HepG2 (cell line): ENCODE measurements at regions not wholly inside any gene's neighbourhood (a gene's known extent, or its start where the extent isn't known, plus 50 kb on each side); places are given as distances from the start of the nearest gene placed in this dataset.

Experiments
- ATAC-seq: fragments of 200-7000 bp; cut with Tn5 transposase; 3 replicates; pipeline ENCODE4 v1.9.1; 2020; ENCODE audit warnings: mild to moderate bottlenecking, moderate library complexity
- BruUV-seq: library from RNA; stranded (reverse); fragments of 400-500 nt; replicated peaks from 2 replicates; lab custom pipeline; 2021; lab: Mats Ljungman, UMichigan
- CTCF ChIA-PET: fragments of 300-600 bp; formaldehyde crosslinking; extraction: SDS; loops from one replicate; lab custom pipeline; 2021; ENCODE audit warnings: low total read pairs, inconsistent platforms, low intra/inter-chr PET ratio; lab: Yijun Ruan, JAX
- POLR2A ChIA-PET: fragments of 350-600 bp; sonication (Branson Sonifier 250); formaldehyde crosslinking; loops from one replicate; lab custom pipeline; 2020; ENCODE audit warnings: antibody characterized with exemption, inconsistent platforms; lab: Yijun Ruan, JAX
- DNase-seq: peaks from one replicate; pipeline ENCODE4 v3.0.0-alpha.2; 2015; ENCODE audit warnings: low spot score
- FAIRE-seq: peaks from 3 replicates; lab custom pipeline; 2011; peaks lifted over from hg19 to GRCh38; lab: Jason Lieb, UNC
- H2AFZ ChIP-seq: one replicate; pipeline ENCODE4 v1.6.1; 2011; ENCODE audit warnings: low read length, inconsistent platforms
- H3K27ac ChIP-seq: fragments of 300-600 bp; 3 replicates; pipeline ENCODE4 v1.8.0; 2011; ENCODE audit warnings: mixed run types, mild to moderate bottlenecking, mixed read lengths, low read length, inconsistent platforms; ENCODE audit not compliant: insufficient read depth; ENCODE audit errors: extremely low read length
- H3K27me3 ChIP-seq, 2 experiments: fragments of 200-600 bp in 1 of 2; 2 replicates in 1 of 2; 3 replicates in 1 of 2; pipeline versions ENCODE4 v1.6.0 to v1.8.0; 2011; ENCODE audit warnings: low read length in 2 of 2, mild to moderate bottlenecking in 2 of 2, moderate library complexity in 2 of 2, inconsistent platforms in 1 of 2; ENCODE audit not compliant: insufficient read depth in 2 of 2, control insufficient read depth in 1 of 2
- H3K36me3 ChIP-seq, 2 experiments: fragments of 200-600 bp in 1 of 2; replicated peaks in 1 of 2; 2 replicates in 1 of 2; 3 replicates in 1 of 2; pipeline versions ENCODE4 v1.5.1 to v1.8.0; 2011; ENCODE audit warnings: low read length in 2 of 2, inconsistent platforms in 1 of 2; ENCODE audit not compliant: insufficient read depth in 2 of 2, control insufficient read depth in 1 of 2
- H3K4me1 ChIP-seq: 2 replicates; pipeline ENCODE4 v1.5.1; 2012; ENCODE audit warnings: low read length, inconsistent platforms; ENCODE audit not compliant: insufficient read depth
- H3K4me2 ChIP-seq: 2 replicates; pipeline ENCODE4 v1.6.0; 2011; ENCODE audit warnings: low read depth, low read length, inconsistent platforms
- H3K4me3 ChIP-seq, 3 experiments: fragments of 200-600 bp in 1 of 3; sonication (generic), shearing (Covaris generic) in 1 of 3; replicated peaks in 1 of 3; 2 replicates each; pipeline ENCODE4 v1.5.1; 2011 to 2016; ENCODE audit warnings: low read length in 3 of 3, inconsistent platforms in 2 of 3, low read depth in 2 of 3, mild to moderate bottlenecking in 2 of 3, control low read depth in 1 of 3, mixed read lengths in 1 of 3; ENCODE audit not compliant: insufficient read depth in 1 of 3
- H3K79me2 ChIP-seq: one replicate; pipeline ENCODE4 v1.6.1; 2011; ENCODE audit warnings: low read length, inconsistent platforms; ENCODE audit not compliant: insufficient read depth
- H3K9ac ChIP-seq: 2 replicates; pipeline ENCODE4 v1.6.0; 2011; ENCODE audit warnings: mild to moderate bottlenecking, low read depth, low read length, inconsistent platforms; ENCODE audit not compliant: insufficient read depth
- H3K9me3 ChIP-seq: 2 replicates; pipeline ENCODE4 v1.5.1; 2012; ENCODE audit warnings: mild to moderate bottlenecking, low read length
- H4K20me1 ChIP-seq: 2 replicates; pipeline ENCODE4 v1.6.0; 2011; ENCODE audit warnings: inconsistent platforms, mild to moderate bottlenecking, low read length, moderate library complexity; ENCODE audit not compliant: insufficient read depth
- ARNT ChIP-seq: fragments of 450-650 bp; IDR thresholded peaks from 2 replicates; pipeline ENCODE4 v1.6.1; 2017
- PPARG ChIP-seq: conservative IDR thresholded peaks from 2 replicates; pipeline ENCODE4 v1.6.1; 2016; ENCODE audit warnings: missing biosample characterization, missing genetic modification reagents
- RAD21 ChIP-seq: fragments of 450-650 bp; formaldehyde crosslinking; IDR thresholded peaks from 2 replicates; pipeline ENCODE4 v1.5.0; 2020; ENCODE audit warnings: mild to moderate bottlenecking
- ZBTB3 ChIP-seq: sonication (generic); formaldehyde crosslinking; IDR thresholded peaks from 2 replicates; pipeline ENCODE4 v1.4.0; 2020; ENCODE audit warnings: low read depth, mild to moderate bottlenecking, moderate library complexity, missing genetic modification reagents, borderline replicate concordance
- ZNF354B ChIP-seq: sonication (generic); formaldehyde crosslinking; IDR thresholded peaks from 2 replicates; pipeline ENCODE4 v1.8.0; 2022; ENCODE audit warnings: mild to moderate bottlenecking, missing genetic modification reagents
- ZNF777 ChIP-seq: sonication (generic); formaldehyde crosslinking; IDR thresholded peaks from 2 replicates; pipeline ENCODE4 v1.4.0; 2020; ENCODE audit warnings: missing genetic modification reagents
- WGBS: methylation state at CpG from one replicate; pipeline ENCODE4 v1.1.6; 2017; ENCODE audit warnings: low lambda C conversion rate; 5-methylcytosine and 5-hydroxymethylcytosine counted together
- in situ Hi-C: cut with HindIII; loops from 2 replicates; pipeline ENCODE4 v1.10.0; 2017; ENCODE audit warnings: low pct_unique_long_range_greater_than_20kb; ENCODE audit not compliant: extremely low pct_ligation_motif_present
- intact Hi-C: fragments of 100-400 bp; cut with micrococcal nuclease; formaldehyde crosslinking; loops from one replicate; pipeline ENCODE4 v1.10.0; 2022; ENCODE audit not compliant: unreplicated experiment
- TF ChIP-seq, protein P1 (sequence below): sonication (generic); formaldehyde crosslinking; conservative IDR thresholded peaks from 2 replicates; pipeline ENCODE4 v1.8.0; 2022; ENCODE audit warnings: missing genetic modification reagents
- TF ChIP-seq, protein P2 (sequence below): sonication (generic); formaldehyde crosslinking; IDR thresholded peaks from 2 replicates; pipeline ENCODE4 v1.8.0; 2022; ENCODE audit warnings: missing genetic modification reagents, mild to moderate bottlenecking, inconsistent platforms, borderline replicate concordance

DNA sequence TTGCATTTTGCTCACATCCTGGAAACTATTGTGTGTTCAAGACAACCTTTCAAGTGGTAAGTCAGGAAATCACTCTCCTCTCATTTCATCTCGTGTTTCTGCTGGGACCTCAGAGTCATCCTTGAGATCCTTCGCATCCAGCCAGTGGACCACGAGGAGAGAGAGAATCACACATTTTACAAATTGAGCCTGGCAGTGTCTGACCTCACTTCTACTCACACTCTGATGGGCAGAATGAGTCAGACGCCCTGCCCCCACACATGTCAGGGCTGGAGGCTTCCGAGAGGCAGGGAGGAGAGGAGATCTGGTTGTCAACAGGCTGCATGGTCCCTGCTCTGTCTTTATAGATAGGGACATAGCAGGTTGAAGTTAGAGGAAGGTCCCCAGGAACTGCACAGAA lies 509.7 kb downstream of the AJAP1 start:
- FAIRE-seq (no peak), DNase-seq (no peak), ATAC-seq (no peak)
- Histone ChIP-seq H3K27me3 (no peaks in the 10 kb centered on the region; a peak in 1 of 5 replicates), H2AFZ (no peak overlapping the region), H3K36me3 (no peaks in the 10 kb centered on the region), H3K9ac (no peak overlapping the region), H3K79me2 (no peaks in the 10 kb centered on the region), H3K4me3 (no peak overlapping the region), H3K4me2 (no peak overlapping the region), H3K9me3 (peaks cover 53% of the 10 kb centered on the region), H3K4me1 (no peaks in the 10 kb centered on the region), H3K27ac (no peak overlapping the region), H4K20me1 (no peaks in the 10 kb centered on the region)
- in situ Hi-C loops (no loop called here), intact Hi-C loops (no loop called here)
- 16% methylated on average over 5 of the region's 5 CpGs for WGBS
- TF ChIP-seq, protein P1, sequence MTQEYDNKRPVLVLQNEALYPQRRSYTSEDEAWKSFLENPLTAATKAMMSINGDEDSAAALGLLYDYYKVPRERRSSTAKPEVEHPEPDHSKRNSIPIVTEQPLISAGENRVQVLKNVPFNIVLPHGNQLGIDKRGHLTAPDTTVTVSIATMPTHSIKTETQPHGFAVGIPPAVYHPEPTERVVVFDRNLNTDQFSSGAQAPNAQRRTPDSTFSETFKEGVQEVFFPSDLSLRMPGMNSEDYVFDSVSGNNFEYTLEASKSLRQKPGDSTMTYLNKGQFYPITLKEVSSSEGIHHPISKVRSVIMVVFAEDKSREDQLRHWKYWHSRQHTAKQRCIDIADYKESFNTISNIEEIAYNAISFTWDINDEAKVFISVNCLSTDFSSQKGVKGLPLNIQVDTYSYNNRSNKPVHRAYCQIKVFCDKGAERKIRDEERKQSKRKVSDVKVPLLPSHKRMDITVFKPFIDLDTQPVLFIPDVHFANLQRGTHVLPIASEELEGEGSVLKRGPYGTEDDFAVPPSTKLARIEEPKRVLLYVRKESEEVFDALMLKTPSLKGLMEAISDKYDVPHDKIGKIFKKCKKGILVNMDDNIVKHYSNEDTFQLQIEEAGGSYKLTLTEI = no peak
- no peak for TF ChIP-seq ZNF777 (CRISPR knock-in tag)
- no peak for TF ChIP-seq ZBTB3
- TF ChIP-seq ARNT = no peak
- TF ChIP-seq RAD21 (CRISPR knock-in tag) = no peak
- POLR2A ChIA-PET = no interaction called here
- CTCF ChIA-PET = no interaction called here
- no TSS peak for BruUV-seq

DNA sequence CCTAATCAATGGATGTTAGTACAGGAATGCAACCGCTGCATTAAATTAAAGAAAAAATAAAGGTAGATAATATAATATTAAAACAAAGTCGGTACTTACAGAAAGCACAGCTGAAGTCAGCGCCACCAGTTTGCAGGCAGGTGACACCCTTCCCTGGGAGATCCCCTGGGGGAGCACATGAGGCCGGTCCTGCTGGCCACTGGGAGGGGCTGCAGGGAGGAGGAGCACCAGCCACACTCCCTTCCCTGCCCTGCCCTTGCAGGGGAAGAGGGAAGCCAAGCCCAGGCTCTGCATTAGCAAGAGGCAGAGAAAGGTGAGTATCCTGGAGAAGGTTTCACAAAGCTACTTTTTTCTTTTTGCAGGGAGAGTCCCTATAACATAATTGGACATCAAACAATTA lies 507.0 kb downstream of the AJAP1 start:
- under 1% methylated on average over 4 of the region's 4 CpGs for WGBS
- peaks cover 55% of the 10 kb centered on the region for H3K9me3 ChIP-seq
- TF ChIP-seq PPARG = no peak
- no peak for TF ChIP-seq ZNF354B (CRISPR knock-in tag)
- TF ChIP-seq, protein P2, sequence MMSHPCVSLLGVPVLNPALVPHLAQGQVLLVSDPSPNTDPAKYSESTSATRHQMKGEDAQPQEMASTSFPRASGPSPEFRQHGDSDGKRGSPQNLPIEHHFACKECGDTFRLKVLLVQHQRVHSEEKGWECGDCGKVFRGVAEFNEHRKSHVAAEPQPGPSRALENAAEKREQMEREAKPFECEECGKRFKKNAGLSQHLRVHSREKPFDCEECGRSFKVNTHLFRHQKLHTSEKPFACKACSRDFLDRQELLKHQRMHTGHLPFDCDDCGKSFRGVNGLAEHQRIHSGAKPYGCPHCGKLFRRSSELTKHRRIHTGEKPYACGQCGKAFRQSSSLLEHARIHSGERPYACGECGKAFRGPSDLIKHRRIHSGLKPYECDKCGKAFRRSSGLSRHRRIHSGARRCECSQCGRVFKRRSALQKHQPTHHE (CRISPR knock-in tag) = no peak
- ChIA-PET POLR2A (no interaction called here), CTCF (no interaction called here)
- FAIRE-seq = no peak
- no peaks in the 10 kb centered on the region for H3K36me3 ChIP-seq
- H3K27me3 ChIP-seq = no peaks in the 10 kb centered on the region
- H3K4me2 ChIP-seq = no peak overlapping the region
- no peaks in the 10 kb centered on the region for H3K79me2 ChIP-seq
- no peak overlapping the region for H3K9ac ChIP-seq
- H4K20me1 ChIP-seq = no peaks in the 10 kb centered on the region
- H2AFZ ChIP-seq = no peak overlapping the region
- no peaks in the 10 kb centered on the region for H3K4me1 ChIP-seq
- ATAC-seq = no peak
- DNase-seq = no peak
- H3K4me3 ChIP-seq = no peak overlapping the region
- no TSS peak for BruUV-seq
- no peak overlapping the region for H3K27ac ChIP-seq
- in situ Hi-C loops = no loop called here
- intact Hi-C loops = no loop called here
